RCC 7860 (cell line): ENCODE measurements at regions not wholly inside any gene's neighbourhood (a gene's known extent, or its start where the extent isn't known, plus 50 kb on each side); places are given as distances from the start of the nearest gene placed in this dataset.
"Not testable (repeated sequence)": the region's sequence is repeated elsewhere in the genome, so short reads cannot be mapped to it uniquely, and the experiment has no call there.

Experiments
- DNase-seq: peaks from one replicate; pipeline ENCODE4 v3.0.0-alpha.2; 2015; ENCODE audit warnings: low spot score
- FAIRE-seq: peaks from 2 replicates; lab custom pipeline; 2012; peaks lifted over from hg19 to GRCh38; lab: Jason Lieb, UNC

DNA sequence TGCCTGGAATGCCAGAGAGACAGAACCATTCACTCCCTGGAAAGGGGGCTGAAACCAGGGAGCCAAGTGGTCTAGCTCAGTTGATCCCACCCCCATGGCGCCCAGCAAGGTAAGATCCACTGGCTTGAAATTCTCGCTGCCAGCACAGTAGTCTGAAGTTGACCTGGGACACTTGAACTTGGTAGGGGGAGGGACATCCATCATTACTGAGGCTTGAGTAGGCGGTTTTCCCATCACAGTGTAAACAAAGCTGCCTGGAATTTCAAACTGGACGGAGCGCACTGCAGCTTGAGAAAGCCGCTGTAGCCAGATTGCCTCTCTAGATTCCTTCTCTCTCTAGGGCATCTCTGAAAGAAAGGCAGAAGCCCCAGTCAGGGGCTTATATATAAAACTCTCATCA, 310.7 kb upstream of the DPPA4 start:
- FAIRE-seq (no peak), DNase-seq (no peak)

DNA sequence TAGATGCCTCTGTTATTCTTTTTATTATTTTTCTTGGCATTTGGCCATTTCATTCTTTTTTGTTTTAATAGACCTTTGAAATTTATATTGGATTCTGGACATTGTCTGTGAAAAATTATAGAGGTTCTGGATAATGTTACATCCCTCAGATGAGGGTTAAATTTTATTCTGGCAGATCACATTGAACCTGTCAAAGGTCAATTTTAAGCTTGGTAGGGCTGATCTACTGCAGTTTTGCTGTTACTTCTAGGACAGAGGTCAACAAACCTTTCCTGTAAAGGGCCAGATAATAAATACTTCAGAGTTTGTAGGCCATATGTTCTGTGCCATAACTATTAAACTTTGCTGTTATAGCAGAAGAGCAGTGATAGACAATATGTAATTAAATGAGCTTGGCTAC, 318.9 kb upstream of the DPPA4 start:
- DNase-seq (no peak), FAIRE-seq (no peak)

DNA sequence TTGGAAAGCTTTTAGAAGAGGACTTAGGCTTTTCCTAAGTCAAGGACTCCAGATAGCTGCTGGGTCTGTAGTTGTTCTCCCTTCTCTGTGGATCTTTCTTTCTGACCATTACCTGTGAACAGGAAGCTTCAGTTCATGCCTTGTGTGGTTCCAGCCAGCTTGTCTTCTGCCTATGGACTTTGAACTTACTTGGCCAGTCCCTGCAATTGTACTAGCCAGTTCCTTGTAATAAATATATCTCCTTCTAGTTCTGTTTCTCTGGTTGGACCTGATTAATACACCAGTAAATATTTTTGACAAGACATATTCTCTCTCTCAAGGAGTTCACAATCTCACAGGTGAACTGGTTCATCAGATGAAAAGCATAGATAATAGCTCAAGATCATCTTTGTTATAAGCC, 341.3 kb upstream of the DPPA4 start:
- FAIRE-seq: no peak
- no peak for DNase-seq

DNA sequence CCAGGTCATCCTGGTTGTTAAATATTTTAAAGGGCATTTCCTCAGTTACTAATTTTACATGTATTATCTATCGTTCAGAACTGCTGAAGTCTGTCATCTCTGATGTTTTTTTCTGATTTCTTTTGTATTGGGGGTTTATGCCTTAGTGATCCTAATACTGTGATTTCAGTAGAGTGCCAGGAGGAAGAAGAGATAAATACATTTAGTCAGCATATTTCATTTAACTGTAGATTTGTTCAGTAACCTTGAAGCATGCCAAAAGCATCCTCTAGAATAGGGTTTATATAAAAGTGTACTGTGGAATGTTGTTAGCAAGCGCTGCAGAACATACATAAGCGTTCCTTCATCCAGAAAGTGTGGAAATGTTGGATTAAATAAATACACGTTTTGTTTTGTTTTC, 342.3 kb upstream of the DPPA4 start:
- DNase-seq (no peak), FAIRE-seq (no peak)

DNA sequence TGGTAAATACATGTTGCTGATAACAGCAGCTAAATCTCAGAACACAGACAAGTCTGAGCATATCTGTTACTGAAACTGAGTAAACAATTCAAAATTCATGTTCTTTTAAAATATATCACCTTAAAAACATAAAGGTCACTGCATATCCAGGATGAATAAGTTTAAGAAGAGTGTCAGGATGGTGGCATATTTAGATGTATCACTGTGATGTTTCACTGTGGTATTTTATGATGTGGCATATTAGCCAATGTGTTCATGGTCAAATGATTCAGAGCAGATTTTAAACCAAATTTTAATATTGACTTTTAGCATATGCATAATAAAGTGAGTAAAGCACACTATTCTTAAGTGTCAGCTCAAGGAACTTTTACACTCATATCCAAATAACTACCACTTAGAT, 346.4 kb upstream of the DPPA4 start:
- DNase-seq: no peak

DNA sequence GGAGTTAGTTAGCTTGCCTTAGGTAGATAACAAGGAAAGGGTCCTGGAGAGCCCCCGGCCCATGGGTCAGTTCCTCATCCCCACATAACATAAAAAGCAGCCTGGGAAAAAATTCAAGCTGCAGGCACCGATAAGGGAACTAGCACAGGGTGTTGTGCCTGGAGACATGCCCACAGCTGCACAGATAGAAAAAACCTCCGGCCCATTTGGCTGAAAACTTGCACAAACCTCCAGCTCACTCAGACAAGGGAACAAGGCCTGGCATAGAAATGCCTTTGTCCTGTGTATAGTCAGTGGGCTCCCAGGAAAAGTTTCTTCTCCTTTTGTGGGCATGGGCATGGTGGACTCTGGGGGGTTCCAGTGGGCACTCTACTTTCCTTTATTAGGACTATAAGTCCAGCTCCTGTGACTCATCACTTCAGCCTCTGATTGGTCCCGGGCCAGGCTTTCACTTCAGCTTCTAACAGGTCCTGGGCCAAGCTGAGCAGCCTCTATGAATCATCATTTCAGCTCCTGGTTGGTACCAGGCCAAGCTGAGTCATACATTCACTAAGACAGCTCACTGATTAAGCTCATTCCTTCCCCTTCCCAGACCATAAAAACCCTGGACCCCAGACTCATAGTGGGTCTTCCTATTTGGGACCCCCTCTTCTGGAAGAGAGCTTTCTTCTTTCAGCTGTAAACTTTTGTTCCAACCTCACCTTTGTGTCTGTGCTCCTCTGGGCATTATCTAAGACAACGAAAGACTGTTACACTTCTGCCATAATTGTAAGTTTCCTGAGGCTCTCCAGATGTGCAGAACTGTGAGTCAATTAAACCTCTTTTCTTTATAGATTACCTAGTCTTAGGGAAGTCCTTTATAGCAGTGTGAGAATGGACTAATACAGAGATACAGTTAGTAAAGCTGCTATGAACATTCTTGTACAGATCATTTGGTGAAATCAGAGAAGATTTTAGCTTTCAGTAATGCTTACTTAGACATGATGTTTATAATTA, 348.0 kb upstream of the DPPA4 start:
- peak; percentile 94 for FAIRE-seq
- DNase-seq: peak; percentile 95

More for the DNA sequence above, 346.4 kb upstream of the DPPA4 start:
- FAIRE-seq: no peak

DNA sequence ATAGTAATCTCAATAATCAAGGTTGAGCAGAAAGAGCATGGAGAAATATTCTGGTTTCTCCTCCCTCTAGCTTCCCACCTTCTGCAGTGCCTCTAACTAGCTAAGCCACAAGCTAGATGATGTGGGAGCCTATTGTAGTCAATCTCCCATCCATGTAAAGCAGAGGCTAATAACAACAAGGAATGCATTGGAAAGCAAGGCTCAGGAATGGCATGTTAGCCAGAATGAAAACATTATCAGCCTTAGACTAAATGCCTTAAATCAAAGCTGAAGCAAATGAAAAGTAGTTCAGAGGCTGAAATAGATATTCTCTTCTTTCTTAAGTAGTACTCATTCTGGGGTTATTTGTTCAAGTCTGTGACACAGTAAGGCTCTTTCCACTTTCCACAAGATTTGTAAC, 350.3 kb upstream of the DPPA4 start:
- DNase-seq: no peak

DNA sequence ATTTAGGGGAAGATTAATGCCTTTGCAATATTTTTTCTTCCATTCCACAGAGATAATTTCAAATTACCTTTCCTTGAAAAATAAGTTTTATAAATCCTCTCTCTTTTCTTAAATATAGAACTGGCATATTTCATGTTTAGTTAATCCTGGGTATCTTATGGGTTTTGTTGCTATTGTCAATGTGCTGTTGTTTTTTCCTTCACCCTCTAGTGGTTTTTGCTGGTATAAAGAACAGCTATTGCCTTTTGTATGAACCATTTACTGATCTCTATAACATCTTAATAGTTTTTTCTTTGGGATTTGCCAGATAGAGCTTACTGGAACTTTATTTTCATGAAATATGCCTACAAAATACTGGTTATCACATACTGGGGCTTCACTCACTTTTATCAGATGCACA, 359.6 kb upstream of the DPPA4 start:
- FAIRE-seq (no peak), DNase-seq (no peak)

More for the DNA sequence above, 350.3 kb upstream of the DPPA4 start:
- no peak for FAIRE-seq

DNA sequence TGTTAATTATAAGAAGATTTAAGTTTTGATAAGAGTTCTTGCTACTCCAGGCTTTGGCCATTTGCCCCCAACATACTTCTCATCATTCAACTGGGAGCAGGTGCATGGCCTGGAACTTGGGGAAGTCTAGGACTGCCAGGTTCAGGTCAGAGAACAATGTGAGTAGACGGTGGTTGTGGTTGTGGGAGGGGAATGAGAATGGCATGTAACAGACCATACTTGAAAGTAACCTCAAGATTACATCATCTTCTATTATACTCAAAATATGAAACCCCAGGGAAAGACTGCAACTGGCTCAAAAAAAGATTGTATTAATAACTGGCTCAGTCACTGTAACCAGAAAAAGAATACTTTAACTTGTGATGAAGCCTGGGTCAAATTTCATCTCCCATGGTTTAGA, 364.9 kb upstream of the DPPA4 start:
- DNase-seq (peak; percentile 32), FAIRE-seq (no peak)

DNA sequence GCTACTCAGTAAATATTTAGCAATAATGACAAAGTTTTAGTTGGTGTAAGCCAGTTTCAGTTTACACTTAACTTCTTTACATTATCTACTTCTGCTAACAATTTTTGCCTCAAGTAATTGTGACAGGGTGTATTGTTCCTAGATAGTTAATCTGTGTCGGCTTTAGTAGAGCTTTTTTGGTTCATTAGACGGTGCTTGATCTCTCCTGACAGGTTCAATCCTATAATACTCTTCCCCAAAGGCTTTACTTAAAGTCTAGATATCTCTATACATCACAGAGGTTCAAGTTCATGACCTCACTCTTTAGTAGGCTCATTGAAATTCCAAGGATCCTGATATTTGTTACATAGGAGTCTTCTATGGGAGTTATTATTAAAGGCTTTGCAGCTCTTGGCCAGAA, 365.6 kb upstream of the DPPA4 start:
- DNase-seq (no peak), FAIRE-seq (no peak)

DNA sequence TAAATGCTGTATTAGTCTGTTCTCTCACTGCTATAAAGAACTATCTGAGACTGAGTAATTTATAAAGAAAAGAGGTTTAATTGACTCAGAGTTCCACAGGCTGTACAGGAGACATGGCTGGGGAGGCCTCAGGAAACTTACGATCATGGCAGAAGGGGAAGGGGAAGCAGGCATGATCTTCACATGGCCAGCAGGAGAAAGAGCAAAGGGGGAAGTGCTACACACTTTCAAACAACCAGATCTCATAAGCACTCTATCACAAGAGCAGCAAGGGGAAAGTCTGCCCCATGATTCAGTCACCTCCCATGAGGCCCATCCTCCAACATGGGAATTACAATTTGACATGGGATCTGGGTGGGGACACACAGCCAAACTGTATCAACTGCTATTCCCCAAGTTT, 367.8 kb upstream of the DPPA4 start:
- DNase-seq, FAIRE-seq: not testable (repeated sequence)

DNA sequence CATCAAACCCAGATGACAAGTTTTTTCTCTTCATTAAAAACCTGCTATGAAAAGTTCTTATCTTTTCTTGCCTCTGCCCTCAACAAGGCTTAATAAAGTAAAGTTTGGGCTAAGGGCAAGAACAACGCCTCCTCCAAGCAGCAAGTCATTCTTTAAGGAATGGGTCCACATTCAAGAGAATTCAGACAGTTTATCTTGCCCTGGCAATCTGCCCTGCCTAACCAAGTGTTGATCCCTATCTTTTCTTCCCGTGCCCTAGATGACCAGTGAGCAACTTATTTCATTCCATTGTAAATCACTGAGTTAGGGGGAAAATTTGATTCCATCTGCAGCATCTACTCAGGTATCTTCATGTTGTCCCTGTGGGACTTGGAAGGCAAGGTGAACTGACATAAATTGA, 370.3 kb upstream of the DPPA4 start:
- FAIRE-seq (peak; percentile 38), DNase-seq (peak; percentile 27)

DNA sequence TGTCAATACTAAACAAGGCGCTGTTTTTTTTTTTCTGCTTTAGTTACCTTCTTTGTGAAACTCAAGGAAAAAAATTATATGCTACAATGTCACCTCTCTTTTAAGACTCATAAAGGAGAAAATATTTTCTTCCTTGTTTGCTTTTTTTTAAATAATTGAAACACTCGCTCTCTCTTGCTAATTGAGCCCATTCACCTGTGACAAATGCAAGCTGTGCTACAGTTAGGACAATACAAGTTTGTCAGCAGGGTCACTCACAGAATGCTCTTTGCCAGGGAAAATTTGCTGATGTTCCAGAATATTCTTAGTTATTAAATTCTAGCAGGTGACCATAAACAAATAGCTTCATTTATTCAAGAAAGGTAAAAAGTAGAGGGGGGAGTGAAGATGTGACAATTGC, 375.9 kb upstream of the DPPA4 start:
- FAIRE-seq (no peak), DNase-seq (no peak)

DNA sequence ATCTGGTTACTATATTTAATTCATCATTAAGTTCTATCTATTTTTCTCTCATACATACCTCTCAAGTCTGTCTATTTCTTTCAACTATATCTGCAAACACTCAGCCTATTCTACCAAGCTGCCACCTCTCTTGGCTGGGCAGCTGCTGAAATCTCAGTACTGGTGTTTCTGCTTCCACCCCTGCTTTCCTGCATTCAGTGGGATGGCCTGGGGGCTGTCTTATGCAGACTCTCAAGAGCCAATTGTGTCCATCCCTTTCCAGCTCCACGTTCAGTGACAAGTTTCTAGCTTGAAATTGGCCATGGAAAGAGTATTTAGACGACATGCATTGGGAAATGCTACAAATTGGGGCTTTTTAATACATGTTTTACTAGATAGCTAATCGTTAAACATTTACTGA, 378.4 kb upstream of the DPPA4 start:
- DNase-seq (no peak), FAIRE-seq (no peak)

DNA sequence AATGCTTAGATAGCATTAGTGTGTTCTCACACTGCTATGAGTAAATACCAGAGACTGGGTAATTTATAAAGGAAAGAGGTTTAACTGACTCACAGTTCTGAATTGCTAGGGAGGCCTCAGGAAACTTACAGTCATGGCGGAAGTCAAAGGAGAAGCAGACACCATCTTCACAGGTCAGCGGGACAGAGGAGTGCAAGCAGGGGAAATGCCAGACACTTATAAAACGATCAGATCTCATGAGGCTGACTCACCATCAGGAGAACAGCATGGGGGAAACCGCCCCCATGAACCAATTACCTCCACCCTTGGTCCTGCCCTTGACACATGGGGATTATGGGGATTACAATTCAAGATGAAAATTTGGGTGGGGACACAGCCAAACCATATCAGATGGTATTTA, 381.5 kb upstream of the DPPA4 start:
- DNase-seq: no peak
- no peak for FAIRE-seq

DNA sequence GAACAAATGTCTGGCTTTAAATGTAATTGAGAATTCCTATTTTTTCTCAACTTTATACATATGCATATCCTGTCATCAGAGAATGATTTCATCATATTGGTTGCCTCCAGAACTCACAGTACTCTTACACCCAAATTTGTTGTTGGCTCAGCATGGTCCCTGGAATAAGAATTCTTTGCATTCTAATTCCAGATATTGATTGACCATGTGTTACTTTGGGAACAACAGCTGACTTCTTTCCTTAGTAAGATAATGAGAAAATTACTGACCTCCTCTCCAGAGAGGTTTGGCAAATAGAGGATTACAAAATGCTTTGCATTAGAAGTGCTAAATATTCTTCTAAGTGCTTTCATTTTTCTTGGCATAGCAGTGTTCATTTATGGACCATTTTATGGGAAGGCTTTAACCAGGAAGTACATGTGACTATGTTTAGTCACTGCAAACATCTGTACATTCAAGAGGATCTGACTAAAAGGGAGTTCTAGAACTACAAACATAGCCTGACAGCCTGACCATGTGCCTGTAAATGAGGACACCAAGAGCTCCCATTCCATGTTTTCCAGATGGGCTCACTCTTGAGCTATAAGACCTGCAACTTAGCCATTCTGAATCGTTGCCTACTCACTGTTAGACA, 391.6 kb upstream of the DPPA4 start:
- DNase-seq (no peak), FAIRE-seq (no peak)

DNA sequence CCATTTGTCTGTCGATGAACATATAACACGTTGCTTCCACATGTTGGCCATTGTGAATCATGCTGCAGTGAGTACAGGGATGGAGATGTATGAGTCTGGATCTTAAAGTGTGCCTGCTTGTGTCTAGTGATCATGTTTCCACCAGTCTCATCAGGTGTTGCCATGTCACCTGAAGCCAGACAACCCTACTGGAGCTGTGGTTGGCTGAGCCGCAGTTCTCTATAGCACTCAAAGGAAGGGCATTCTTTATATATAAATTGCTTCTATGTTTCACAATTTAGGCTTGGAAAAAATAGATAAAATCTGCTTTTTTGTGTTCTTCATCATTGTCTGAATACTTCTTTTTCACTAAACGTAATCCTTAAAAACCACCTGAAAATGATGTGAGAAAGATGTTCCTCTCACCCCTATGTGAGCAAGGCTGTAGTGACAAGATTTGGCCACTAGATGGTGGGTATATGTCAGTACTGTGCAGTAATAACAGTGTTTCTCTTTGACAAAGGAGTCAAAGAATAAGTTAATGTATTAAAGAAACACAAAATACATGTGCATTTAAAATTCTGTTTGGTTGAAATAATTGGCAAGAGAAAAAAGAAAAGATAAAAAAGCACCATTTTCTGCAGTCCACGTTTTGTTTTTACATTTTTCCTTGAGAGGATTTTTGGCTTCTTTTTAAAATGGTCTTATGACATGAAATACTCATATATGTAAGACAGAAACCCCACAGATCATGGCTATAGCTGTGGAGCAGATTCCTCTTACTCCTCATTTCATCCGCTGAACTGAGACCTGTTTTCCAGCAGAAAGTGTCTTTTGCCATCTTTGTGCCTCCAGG, 394.5 kb upstream of the DPPA4 start:
- peak; percentile 39 for DNase-seq
- FAIRE-seq: peak; percentile 76

DNA sequence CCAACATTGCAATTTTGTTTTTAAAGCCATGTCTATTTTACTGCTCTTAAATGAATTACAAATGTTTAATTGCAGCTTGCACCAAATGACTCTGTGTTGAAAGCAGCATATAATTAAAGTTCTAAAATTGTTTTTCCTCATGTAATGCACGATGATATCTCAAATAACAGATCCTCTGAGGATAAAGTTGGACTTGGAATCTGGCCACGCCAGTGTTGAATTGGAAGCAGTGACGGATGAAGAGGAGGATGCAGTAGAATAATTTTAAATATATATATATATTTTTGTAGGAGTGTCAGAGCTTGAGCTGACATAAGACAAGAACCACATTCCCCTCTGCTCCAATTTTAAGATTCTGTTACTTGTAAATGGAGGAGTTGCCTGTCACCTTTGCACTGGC, 406.6 kb upstream of the DPPA4 start:
- FAIRE-seq (no peak), DNase-seq (no peak)

DNA sequence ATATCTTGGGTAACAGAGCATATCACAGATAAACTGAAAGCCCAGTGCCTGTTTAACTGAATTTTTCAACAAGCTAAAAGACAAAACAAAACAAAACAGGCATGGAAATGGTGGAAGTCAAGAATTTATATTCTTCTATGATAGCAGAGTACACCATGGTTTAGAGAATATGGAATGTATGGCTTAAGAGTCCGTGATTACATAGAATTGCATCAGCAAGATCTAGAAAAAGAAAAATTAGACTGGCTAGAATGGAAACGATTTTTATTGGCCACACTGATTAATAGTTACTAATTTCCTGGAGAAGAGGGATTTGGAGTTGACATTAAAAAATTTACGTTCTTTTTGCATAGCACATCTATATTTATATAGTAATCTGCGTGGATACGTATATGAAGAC, 435.2 kb upstream of the DPPA4 start:
- FAIRE-seq: no peak
- no peak for DNase-seq

DNA sequence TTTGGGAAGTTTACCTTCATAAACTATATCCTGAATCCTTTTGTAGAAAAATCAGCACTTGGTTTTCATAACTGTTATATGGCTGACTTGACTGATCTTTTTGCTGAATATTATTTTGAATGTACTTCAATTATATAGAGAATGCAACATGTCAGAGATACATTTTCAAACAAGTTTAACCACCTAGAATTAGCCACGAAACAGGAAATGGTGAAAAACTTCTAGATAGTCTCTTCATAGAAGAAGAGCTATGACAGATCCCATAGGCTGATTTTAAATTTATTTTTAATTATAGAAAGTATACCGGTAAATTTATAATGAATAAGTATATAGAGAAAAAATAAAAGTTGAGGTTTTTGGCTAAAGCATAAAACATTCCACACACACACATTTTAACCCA, 436.8 kb upstream of the DPPA4 start:
- FAIRE-seq (no peak), DNase-seq (no peak)

DNA sequence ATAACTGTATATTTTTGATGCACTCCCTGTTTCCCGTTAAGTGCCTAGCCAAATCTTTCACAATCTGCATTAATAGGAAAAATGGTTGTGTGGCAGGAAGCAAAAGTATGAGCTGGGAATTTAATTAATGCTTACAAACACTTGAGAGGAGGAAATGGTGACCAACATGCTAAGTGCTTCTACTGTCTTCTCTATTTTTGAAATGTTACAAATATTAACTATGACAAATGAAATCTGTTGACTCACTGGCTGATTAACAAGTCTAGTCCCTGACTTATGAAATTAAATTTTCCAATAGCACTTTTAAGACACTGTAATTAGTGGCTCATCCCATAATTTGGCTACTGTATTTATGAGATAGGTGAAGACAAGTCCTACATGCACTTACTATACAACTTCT, 446.9 kb upstream of the DPPA4 start:
- DNase-seq: no peak
- FAIRE-seq: no peak
